Mucosa of gallbladder (tissue), 1 donor: ENCODE measurements at regions not wholly inside any gene's neighbourhood (a gene's known extent, or its start where the extent isn't known, plus 50 kb on each side); places are given as distances from the start of the nearest gene placed in this dataset.

Source experiments
- DNase-seq: peaks from one replicate; pipeline ENCODE4 v3.0.0-alpha.2; 2020; ENCODE audit warnings: low spot score
- donor health status: DM: no; HTN: no; CAD: no.

- no peak for DNase-seq
Measured at GRCh38 chr2:106629981-106630380, 142.8 kb downstream of the CD8B2 start.

- no peak for DNase-seq
Measured at GRCh38 chr2:106631281-106631680, 144.1 kb downstream of the CD8B2 start.

GRCh38 chr2:106638043-106638442 is 150.9 kb downstream of the CD8B2 start:
- DNase-seq, result no peak

- DNase-seq, result no peak
Measured at GRCh38 chr2:106638580-106638979, 151.4 kb downstream of the CD8B2 start.

- DNase-seq, result peak; percentile 47
Measured at GRCh38 chr2:106642679-106643078, 155.5 kb downstream of the CD8B2 start.

GRCh38 chr2:106644623-106645022 is 157.5 kb downstream of the CD8B2 start:
- no peak for DNase-seq

- no peak for DNase-seq
Measured at GRCh38 chr2:106646605-106647004, 159.4 kb downstream of the CD8B2 start.

GRCh38 chr2:106649306-106649705 is 162.1 kb downstream of the CD8B2 start:
- DNase-seq, result no peak

- no peak for DNase-seq
Measured at GRCh38 chr2:106653465-106653864, 166.3 kb downstream of the CD8B2 start.

- no peak for DNase-seq
Measured at GRCh38 chr2:106658616-106659015, 171.5 kb downstream of the CD8B2 start.

- no peak for DNase-seq
Measured at GRCh38 chr2:106664669-106665068, 177.5 kb downstream of the CD8B2 start.

GRCh38 chr2:106667478-106668070 is 180.4 kb downstream of the CD8B2 start:
- DNase-seq, result no peak

- DNase-seq, result no peak
Measured at GRCh38 chr2:106685180-106685897, 198.2 kb downstream of the CD8B2 start.

GRCh38 chr2:106686814-106687213 is 199.2 kb downstream of the ST6GAL2 start:
- no peak for DNase-seq

GRCh38 chr2:106694964-106695470 is 190.9 kb downstream of the ST6GAL2 start:
- no peak for DNase-seq

GRCh38 chr2:106695919-106696318 is 190.0 kb downstream of the ST6GAL2 start:
- no peak for DNase-seq

GRCh38 chr2:106700616-106701015 is 185.4 kb downstream of the ST6GAL2 start:
- no peak for DNase-seq

GRCh38 chr2:106701203-106702022 is 184.6 kb downstream of the ST6GAL2 start:
- no peak for DNase-seq

GRCh38 chr2:106703161-106703560 is 182.8 kb downstream of the ST6GAL2 start:
- DNase-seq, result no peak

- no peak for DNase-seq
Measured at GRCh38 chr2:106704798-106705197, 181.2 kb downstream of the ST6GAL2 start.

GRCh38 chr2:106705877-106706276 is 180.1 kb downstream of the ST6GAL2 start:
- DNase-seq, result no peak

GRCh38 chr2:106706283-106706682 is 179.7 kb downstream of the ST6GAL2 start:
- DNase-seq, result no peak

- no peak for DNase-seq
Measured at GRCh38 chr2:106708209-106708608, 177.8 kb downstream of the ST6GAL2 start.
